ENCODE measurements at regions not wholly inside any gene's neighbourhood (a gene's known extent, or its start where the extent isn't known, plus 50 kb on each side); places are given as distances from the start of the nearest gene placed in this dataset.
A peak's percentile ranks its signal among the peaks of the same experiment; 100 is the strongest.

DNA sequence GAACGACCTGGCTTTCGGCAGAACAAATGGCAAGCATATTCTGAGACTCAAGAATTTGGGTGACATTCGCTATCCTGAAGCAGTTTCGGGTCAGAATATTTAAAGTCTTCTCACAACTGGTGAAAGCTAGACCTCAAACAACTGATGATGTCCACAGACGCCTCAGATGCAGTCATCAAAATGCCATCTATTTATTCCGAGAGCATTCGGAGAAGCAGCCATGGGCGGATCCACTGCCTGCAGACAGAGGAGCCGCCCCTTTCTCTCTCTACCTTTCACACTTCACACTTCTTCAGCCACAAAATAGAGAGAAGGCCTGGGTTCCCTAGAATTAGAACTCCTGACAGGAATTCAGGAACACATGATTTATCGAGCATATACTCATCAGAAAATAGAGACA lies 65.8 kb upstream of the CREB1 start:
- no peak for DNase-seq

- DNase-seq = no peak
Measured at GRCh38 chr2:207465894-207466293, 63.9 kb upstream of the CREB1 start.

- DNase-seq = peak; percentile 38
Measured at GRCh38 chr2:207467716-207468347, 61.9 kb upstream of the CREB1 start.

- DNase-seq = no peak
Measured at GRCh38 chr2:207468488-207468887, 61.3 kb upstream of the CREB1 start.

DNA sequence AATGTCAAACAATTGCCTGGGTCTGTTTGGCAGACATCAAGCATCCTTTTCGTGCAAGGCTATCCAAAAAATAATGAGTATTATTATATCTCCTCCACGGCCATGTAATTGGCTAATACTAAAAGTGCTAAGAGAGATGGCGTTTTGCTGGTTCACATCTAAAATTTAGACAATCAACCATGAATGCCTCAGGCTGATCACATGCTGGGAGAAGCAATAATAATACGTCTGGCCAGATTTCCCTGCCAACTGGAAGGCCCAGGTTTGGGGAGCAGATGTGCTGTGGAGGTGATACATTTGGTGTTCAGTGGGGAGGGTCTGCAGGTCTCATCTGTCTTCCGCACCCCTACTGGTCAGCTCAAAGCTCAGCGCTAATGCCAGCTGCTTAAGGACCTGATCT lies 60.3 kb upstream of the CREB1 start:
- no peak for DNase-seq

GRCh38 chr2:207469943-207470729 lies 59.6 kb upstream of the CREB1 start:
- DNase-seq = no peak

DNA sequence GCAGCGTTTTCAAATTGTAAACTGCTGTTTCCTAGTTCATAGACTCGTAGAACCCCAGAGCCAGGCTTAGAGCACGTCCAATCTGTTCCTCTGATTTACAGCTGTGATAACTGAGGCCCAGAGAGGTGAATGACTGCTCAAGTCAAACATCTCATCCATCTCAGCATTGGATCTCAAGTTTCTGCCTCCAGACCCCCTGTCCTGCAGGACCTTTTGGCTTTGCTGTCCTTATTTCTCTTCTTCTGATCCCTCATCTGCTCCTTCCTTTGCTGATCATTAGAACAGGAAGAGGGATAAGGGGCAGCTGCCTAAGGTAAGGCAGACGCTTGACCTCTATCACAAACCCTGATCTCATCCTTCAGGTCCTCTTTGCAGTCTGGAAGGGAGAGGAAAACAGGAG lies 58.5 kb upstream of the CREB1 start:
- DNase-seq = no peak

DNA sequence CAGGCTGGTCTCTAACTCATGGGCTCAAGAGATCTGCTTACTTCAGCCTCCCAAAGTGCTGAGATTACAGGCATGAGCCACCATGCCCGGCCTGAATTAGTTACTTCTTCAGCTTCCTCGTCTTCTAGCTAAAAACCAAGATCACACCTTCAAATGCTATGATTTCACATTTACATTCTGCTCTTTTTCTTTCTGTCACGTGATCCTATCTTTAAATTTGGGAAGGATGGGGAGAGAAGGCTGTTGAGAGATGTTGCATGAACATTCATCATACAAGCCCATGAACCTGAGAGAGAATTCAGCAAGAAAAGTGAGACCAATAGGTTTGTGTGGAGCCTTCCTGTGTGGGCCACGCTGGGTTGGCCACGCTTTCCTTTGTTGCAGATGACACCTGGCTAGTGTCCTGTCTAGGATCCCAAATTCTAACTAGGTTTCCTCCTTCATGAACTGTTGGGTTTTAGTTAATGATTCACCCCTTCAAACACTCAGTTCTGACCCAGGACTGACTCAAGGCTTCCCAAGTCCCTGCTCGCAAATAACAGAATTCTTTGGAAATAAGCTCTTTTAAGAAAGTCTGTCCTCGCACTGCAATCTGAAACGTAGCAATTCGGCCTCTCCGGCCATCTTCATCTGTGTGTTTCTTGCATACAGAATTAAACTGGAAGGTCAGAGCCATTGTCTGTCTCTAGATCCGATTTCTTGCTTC lies 57.3 kb upstream of the CREB1 start:
- DNase-seq = no peak

DNA sequence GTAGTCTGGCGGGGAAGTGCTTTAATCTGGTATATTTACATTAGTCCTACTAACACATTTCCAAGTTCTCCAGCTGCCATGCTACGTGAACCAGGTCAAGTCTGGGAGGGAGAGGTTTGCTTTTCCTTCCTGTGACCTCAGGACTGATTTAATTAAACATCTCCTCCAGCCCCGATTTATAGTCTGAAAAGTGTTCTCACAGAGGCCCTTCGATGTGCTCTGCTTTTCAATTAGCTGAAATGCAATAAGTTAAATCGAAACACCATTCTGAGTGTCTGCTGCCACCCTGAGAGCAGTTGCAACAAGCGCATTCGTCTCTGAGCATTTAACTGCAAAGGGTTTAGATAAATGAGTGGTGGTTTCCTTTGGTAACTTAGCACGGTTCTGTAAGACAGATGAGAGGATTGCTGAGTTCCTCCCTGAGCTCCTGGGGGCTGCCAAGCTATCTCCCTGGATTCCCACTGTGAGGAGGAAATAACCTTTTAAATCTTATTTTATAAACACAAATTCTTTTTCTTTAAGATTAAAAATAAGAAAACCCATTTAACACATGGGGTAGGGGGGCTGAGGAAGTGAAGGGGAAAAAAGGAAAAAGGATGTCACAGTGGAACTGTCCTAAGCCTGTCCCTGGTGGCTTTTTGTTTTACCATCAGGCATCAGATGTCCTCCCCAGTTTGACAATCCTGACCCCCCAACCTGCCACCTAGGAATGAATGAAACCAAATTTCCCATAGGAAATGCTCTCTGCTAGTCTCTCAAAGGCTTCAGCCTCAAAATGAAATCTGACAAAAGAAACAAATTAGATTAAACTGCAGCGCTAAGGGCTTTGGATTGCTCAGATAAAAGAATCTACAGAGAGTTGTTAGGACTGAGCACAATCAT lies 56.5 kb upstream of the CREB1 start:
- DNase-seq = peak; percentile 75

DNA sequence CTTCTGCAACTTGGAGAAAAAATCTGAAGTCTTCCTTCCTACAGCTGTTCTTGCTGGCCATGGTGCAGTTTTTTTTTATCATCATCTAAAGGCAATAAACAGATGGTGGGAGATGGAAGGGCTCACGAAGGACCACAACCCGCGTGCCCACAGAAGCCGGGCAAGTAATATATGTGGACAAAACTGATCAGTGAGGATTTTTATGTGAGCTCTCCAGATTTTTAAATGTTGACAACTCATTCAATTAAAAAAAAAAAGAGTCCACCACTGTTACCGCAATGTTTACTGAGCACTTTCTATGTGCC lies 55.9 kb upstream of the CREB1 start:
- DNase-seq = no peak

DNA sequence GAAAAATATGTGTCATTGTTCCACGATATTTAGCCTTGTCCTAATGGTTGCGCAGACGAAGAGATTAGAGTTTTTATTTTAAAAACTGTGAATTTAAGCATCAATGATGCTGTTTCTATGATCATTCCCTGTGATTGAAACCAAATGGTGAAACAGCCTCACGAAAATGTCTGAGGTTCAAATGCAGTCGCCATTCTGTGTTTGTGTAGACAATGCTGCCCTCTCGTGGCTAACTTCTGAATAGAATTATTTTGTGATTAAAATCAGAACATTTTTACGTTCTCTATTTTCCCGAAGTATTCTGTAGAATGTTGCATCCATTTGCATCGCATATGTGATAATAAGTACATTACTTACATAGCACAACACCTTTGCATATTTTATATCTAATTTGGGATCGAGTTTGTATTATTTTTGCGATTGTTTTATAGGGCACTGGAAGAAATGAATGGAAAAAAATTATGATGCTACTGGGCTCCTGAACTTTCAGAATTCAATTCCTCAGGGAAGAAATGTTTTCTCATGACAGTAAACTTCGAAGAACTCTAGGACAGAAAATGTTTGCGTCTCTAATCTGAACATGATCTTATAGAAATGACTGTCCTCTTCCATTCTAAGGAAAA lies 54.8 kb upstream of the CREB1 start:
- DNase-seq = peak; percentile 61

- no peak for DNase-seq
Measured at GRCh38 chr2:207475546-207475945, 54.2 kb upstream of the CREB1 start.

DNA sequence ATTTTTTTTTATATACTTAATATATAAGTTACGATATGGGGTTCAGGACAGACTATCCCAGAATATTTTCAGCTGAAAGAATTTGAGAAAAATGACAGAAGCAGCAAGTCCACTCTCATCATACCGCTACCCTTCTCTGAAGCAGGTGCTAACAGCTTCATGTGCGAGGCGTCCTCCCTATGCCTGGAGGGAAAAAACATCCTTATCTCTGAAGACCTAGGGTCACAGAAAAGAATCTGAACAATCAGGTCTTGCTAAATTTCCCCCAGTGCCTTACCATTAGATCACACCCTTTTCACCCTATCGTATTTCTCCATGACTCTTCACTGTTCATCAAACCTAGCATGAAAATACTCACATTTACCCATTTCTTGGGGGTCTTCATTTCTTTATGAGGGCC lies 51.9 kb upstream of the CREB1 start:
- no peak for DNase-seq

GRCh38 chr2:207478572-207478971 lies 51.2 kb upstream of the CREB1 start:
- peak; percentile 80 for DNase-seq

GRCh38 chr2:207479198-207479785 lies 50.5 kb upstream of the CREB1 start:
- no peak for DNase-seq
